Mesothelial cell of epicardium (in vitro differentiated cells): ENCODE measurements at regions not wholly inside any gene's neighbourhood (a gene's known extent, or its start where the extent isn't known, plus 50 kb on each side); places are given as distances from the start of the nearest gene placed in this dataset.

Experiments used
- DNase-seq, 2 experiments: peaks; one replicate each; pipeline ENCODE4 v3.0.0; 2021; ENCODE audit warnings: low spot score in 2 of 2; ENCODE audit not compliant: unreplicated experiment in 2 of 2
- H3K27ac Mint-ChIP-seq: 2 replicates; pipeline ENCODE4 v1.8.0; 2021; ENCODE audit warnings: mixed read lengths
- H3K27me3 Mint-ChIP-seq: 2 replicates; pipeline ENCODE4 v1.8.0; 2021; ENCODE audit warnings: low read depth, mixed read lengths
- H3K36me3 Mint-ChIP-seq: 2 replicates; pipeline ENCODE4 v1.8.0; 2021; ENCODE audit warnings: mixed read lengths
- H3K4me1 Mint-ChIP-seq: 2 replicates; pipeline ENCODE4 v1.8.0; 2021; ENCODE audit warnings: mixed read lengths
- H3K4me3 Mint-ChIP-seq: 2 replicates; pipeline ENCODE4 v1.8.0; 2021; ENCODE audit warnings: mild to moderate bottlenecking, moderate library complexity, mixed read lengths
- H3K9me3 Mint-ChIP-seq: 2 replicates; pipeline ENCODE4 v1.8.0; 2021; ENCODE audit warnings: mixed read lengths
- CTCF ChIP-seq: fragments of 200-600 bp; sonication (generic); IDR thresholded peaks from one replicate; pipeline ENCODE4 v1.5.0; 2021; ENCODE audit warnings: antibody characterized with exemption; ENCODE audit not compliant: unreplicated experiment

- no peak for TF ChIP-seq CTCF
- H3K27ac Mint-ChIP-seq, result no peak overlapping the region
- no peak overlapping the region for H3K4me3 Mint-ChIP-seq
- DNase-seq, result no peak
- no peaks in the 10 kb centered on the region for H3K27me3 Mint-ChIP-seq
- peaks cover 30% of the 10 kb centered on the region for H3K4me1 Mint-ChIP-seq
- H3K9me3 Mint-ChIP-seq, result peaks cover 3% of the 10 kb centered on the region
- H3K36me3 Mint-ChIP-seq, result no peaks in the 10 kb centered on the region
These were observed 727.9 kb upstream of the SEMA6A start for GRCh38 chr5:117302473-117302872.

DNA sequence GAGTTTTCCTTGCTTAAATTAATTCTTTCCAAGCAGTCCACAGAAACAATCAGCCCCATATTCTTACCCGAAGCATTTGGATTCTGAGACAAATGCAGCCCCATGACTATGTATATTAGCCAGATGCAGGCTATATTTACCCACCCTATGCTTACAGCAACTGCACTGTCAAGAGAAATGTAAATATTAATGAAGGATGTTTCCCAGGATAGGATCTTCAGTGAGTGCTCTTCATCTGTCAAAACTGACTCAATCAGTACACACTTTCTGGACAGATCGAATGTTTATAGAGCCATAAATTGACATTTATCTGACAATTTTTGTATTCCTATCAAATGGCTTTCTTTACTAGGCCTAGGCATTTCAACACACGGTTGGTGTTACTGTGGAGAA, 725.3 kb upstream of the SEMA6A start:
- no peak overlapping the region for H3K27ac Mint-ChIP-seq

GRCh38 chr5:117299224-117299935, 724.8 kb upstream of the SEMA6A start:
- Mint-ChIP-seq H3K4me1 (peaks cover 45% of the 10 kb centered on the region), H3K9me3 (peaks cover 5% of the 10 kb centered on the region), H3K27me3 (no peaks in the 10 kb centered on the region), H3K27ac (no peak overlapping the region), H3K36me3 (no peaks in the 10 kb centered on the region), H3K4me3 (no peak overlapping the region)
- no peak for TF ChIP-seq CTCF
- no peak for DNase-seq

More for the DNA sequence above, 725.3 kb upstream of the SEMA6A start:
- H3K27me3 Mint-ChIP-seq, result no peaks in the 10 kb centered on the region
- H3K4me1 Mint-ChIP-seq, result peaks cover 45% of the 10 kb centered on the region
- no peak for TF ChIP-seq CTCF
- H3K4me3 Mint-ChIP-seq, result no peak overlapping the region
- no peaks in the 10 kb centered on the region for H3K36me3 Mint-ChIP-seq
- no peaks in the 10 kb centered on the region for H3K9me3 Mint-ChIP-seq
- DNase-seq, result no peak

DNA sequence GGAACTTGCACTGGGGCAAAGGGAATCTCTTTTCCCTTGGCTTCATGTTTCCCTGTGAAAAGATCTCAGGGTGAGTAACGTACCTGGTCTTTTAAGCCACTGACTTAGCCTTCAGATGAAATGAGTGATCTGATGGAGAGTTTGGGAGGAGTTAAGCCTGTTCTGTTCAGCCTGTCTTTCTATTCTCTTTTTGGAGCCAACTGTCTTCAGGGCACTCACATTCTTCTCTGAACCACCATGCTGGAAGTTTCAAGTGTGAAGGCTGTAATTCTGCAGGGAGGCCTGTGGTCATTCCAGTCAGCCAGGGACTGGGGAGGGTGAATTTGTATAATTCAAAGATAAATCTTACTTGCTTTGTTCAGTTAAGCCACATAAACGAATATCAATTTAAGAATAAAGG, 722.2 kb upstream of the SEMA6A start:
- Mint-ChIP-seq H3K27me3 (no peaks in the 10 kb centered on the region), H3K4me1 (peaks cover 42% of the 10 kb centered on the region), H3K4me3 (no peak overlapping the region), H3K9me3 (peaks cover 18% of the 10 kb centered on the region), H3K27ac (peak overlapping the region; percentile 39), H3K36me3 (peaks cover 3% of the 10 kb centered on the region)
- DNase-seq, result no peak
- TF ChIP-seq CTCF, result no peak

GRCh38 chr5:117295941-117296340, 721.3 kb upstream of the SEMA6A start:
- H3K4me3 Mint-ChIP-seq, result no peak overlapping the region

More at GRCh38 chr5:117295941-117296340, 721.3 kb upstream of the SEMA6A start:
- Mint-ChIP-seq H3K27ac (peak overlapping the region; percentile 41), H3K4me1 (peaks cover 42% of the 10 kb centered on the region), H3K9me3 (peaks cover 18% of the 10 kb centered on the region), H3K27me3 (no peaks in the 10 kb centered on the region), H3K36me3 (peaks cover 3% of the 10 kb centered on the region)
- DNase-seq, result no peak
- no peak for TF ChIP-seq CTCF
